ENCODE measurements at regions not wholly inside any gene's neighbourhood (a gene's known extent, or its start where the extent isn't known, plus 50 kb on each side); places are given as distances from the start of the nearest gene placed in this dataset.
"Not testable (repeated sequence)": the region's sequence is repeated elsewhere in the genome, so short reads cannot be mapped to it uniquely, and the experiment has no call there.

DNA sequence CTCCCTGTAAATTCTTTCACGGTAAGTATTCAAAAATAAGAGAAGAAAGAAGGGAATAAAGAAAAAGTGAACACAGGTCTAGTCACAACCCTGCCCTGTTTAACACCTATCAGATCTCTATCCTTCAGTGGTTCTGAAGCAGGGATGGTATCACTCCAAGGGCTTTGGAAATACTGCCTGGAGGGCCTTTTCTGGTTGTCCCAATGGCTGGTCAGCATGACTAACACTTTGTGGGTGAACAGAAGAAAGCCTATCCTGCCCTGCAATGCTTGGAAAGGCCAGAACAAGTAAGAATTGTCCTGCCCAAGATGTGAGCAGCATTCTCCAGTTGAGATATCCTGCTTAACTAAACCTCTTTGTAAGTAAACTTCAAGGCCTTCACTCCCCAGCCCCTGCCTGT, 124.9 kb downstream of the TMEM167A start:
- no peak for DNase-seq

GRCh38 chr5:82944267-82944666, 132.9 kb downstream of the TMEM167A start:
- DNase-seq: not testable (repeated sequence)

DNA sequence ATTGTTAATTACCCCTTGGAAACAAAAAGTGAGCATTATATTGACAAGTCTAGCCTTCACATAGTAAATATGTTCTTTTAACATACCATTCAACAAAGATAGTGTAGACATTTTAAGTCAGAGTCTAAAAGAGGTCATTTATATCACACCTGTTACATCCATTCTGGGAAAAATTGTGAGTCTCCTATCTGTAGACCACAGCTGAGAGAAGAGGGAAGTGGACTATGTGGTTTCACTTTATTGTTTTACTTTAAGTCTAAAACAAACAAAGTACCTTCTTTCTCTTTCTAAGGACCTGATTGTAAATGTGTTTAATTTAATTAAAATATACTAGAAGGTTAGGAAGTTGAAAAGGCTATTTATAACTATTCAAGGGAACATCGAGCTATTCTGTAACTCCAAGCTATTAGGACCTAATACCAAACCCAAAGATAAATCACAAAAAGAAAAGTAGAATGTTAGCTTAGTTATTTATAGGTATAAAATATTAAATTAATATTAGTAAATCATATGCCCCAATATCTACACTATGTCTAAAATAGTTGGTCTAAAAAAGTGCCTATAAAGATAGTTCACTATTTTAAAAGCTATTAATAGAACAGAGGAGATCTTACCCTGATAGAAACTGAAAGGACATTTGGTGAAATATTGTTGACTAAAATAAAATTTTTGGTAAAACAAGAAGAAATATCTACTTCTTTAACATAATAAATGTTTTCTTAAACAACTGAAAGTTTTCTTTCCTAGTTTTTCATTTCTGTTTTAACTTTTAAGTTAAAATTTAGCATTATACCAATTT, 134.9 kb downstream of the TMEM167A start:
- DNase-seq: no peak

- DNase-seq: no peak
These were observed 138.1 kb downstream of the TMEM167A start for GRCh38 chr5:82938901-82939725.

DNA sequence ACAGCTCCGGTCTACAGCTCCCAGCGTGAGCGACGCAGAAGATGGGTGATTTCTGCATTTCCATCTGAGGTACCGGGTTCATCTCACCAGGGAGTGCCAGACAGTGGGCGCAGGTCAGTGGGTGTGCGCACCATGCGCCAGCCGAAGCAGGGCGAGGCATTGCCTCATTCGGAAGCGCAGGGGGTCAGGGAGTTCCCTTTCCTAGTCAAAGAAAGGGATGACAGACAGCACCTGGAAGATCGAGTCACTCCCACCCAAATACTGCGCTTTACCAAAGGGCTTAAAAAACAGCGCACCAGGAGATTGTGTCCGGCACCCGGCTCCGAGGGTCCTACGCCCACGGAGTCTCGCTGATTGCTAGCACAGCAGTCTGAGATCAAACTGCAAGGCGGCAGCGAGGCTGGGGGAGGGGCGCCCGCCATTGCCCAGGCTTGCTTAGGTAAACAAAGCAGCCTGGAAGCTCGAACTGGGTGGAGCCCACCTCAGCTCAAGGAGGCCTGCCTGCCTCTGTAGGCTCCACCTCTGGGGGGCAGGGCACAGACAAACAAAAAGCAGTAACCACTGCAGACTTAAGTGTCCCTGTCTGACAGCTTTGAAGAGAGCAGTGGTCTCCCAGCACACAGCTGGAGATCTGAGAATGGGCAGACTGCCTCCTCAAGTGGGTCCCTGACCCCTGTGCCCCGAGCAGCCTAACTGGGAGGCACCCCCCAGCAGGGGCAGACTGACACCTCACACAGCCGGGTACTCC, 144.5 kb downstream of the TMEM167A start:
- DNase-seq: not testable (repeated sequence)

DNA sequence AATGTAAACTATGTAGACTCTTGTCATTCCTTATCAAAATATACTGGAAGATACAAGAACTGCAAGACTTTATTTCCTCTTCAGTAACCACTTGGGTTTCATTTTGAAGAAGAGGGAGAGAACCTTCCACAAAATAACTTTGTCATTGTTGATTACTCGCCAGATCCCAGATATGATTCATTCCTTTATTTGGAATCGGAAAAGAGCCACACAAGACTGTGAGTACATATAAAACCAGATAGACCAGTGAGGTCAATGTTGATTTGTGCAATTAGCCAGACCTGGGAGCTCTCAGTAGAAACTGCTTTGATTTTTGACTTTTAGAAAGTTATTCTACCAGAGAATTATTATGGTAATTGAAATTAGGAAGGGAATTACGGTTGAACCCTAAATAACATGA, 146.1 kb downstream of the TMEM167A start:
- DNase-seq: no peak

DNA sequence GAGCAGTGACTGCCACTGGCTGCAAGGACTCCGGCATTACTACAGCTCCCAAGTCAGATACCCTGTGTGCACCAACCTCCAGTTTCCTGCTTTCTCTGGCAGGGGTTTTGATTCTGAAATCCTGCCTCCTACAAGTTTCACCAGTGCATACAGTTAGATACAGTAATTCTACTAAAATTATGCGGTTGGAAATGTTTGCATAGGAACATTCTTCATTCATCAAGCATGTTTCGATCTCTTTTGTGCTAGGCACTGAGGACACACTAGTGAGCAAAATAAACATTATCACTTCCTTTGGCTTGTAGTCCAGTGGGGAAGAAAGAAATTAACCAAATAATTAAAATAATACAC, 152.2 kb downstream of the TMEM167A start:
- no peak for DNase-seq

DNA sequence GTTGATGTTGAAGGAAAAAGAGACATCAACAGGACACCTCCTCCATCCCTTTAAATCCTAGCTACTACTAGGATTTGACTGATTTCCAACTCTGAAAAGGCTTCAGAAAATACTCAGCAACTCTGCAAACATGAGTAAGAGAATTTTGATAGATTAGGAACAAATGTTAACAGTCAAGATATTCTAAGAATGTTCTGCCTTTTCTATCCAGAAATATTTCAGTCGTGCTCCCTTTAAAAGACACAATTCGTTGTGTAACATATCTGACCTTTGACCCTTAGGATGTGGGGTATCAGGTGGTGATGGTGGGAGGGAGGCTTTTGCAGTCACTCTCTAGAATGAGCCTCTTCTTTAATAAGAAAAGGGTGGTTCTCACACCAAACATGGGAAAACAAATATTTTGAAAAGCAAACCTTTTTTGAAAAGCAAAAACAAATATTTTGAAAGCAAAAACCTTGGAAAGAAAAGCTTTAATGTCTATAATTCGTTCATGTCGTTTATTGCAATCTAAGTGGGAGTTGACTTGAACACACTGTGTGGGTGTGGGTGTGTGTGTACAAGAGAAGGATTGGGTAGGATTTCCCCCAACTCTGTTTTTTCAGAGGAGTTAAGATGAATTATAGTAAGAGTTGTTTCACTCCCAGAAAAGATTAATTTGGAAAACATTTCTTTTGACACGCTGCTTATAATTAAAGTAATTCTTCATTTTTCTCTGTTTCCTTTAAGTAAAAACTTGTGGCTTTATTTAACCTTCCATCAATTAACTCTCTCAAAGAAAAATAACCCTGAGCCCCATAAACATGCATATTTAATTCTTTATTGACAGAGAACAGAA, 152.8 kb downstream of the TMEM167A start:
- DNase-seq: no peak

GRCh38 chr5:82922086-82922734, 155.0 kb downstream of the TMEM167A start:
- DNase-seq: no peak

- DNase-seq: no peak
These were observed 158.7 kb downstream of the TMEM167A start for GRCh38 chr5:82918311-82919031.

GRCh38 chr5:82917584-82917983, 159.6 kb downstream of the TMEM167A start:
- DNase-seq: no peak

GRCh38 chr5:82913971-82914370, 163.2 kb downstream of the TMEM167A start:
- DNase-seq: no peak

GRCh38 chr5:82912462-82912861, 164.7 kb downstream of the TMEM167A start:
- no peak for DNase-seq

- DNase-seq: no peak
These were observed 165.3 kb downstream of the TMEM167A start for GRCh38 chr5:82911910-82912309.

GRCh38 chr5:82910905-82911304, 166.3 kb downstream of the TMEM167A start:
- DNase-seq: no peak

GRCh38 chr5:82910491-82910890, 166.7 kb downstream of the TMEM167A start:
- no peak for DNase-seq

- DNase-seq: no peak
These were observed 167.4 kb downstream of the TMEM167A start for GRCh38 chr5:82909771-82910170.

DNA sequence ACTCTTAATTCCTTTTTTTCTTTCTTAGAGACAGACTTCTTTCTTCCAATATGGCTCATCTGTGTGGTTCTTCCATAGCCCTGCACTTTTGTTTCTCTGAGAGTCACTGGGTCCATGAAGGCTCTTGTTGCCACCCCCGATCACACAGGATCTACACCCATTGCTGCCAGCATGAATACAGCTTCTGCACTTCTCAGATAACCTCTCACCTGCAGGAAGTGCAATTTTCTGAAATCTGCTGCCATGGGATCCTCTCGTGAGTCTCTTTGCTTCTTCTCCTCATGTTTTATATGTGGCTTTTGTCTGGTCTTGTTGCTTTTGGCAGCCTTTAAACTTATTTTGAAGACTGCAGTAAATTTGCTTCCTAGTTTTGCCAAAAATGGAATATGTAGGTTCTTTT, 171.2 kb downstream of the TMEM167A start:
- no peak for DNase-seq

GRCh38 chr5:82901281-82901888, 175.8 kb downstream of the TMEM167A start:
- no peak for DNase-seq

GRCh38 chr5:82894716-82895115, 182.5 kb downstream of the TMEM167A start:
- no peak for DNase-seq

- no peak for DNase-seq
These were observed 188.1 kb downstream of the TMEM167A start for GRCh38 chr5:82889088-82889487.

Data from CD4-positive, alpha-beta T cell treated with Interleukin-17A for 1 hour (primary cell).